GM12801 (cell line): ENCODE measurements at regions not wholly inside any gene's neighbourhood (a gene's known extent, or its start where the extent isn't known, plus 50 kb on each side); places are given as distances from the start of the nearest gene placed in this dataset.

Source experiments
- TF ChIP-seq, protein P1 (sequence below): IDR thresholded peaks from one replicate; pipeline ENCODE4 v1.5.1; 2011; ENCODE audit warnings: control low read depth; ENCODE audit not compliant: insufficient read length; ENCODE audit errors: extremely low read depth

DNA sequence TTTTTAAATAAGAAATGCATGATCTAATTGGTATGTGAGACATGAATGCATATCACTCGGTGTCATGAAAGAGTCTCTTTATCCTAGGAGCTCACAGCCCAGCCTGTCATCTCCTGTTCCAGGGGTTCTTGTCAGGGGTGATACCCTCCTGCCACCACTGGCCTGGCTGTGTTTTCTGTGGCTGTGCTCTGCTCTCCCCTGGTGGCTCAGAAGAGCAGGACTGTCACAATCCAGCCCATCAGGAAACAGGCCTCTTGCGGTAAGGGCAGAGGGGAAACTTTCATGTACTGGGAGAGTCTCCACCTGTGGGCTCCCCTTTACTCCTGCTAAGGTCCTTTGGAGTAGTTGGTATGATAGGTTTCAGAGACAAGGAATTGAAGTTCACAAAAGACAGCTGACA lies 240.2 kb upstream of the GLRA1 start:
- TF ChIP-seq, protein P1, sequence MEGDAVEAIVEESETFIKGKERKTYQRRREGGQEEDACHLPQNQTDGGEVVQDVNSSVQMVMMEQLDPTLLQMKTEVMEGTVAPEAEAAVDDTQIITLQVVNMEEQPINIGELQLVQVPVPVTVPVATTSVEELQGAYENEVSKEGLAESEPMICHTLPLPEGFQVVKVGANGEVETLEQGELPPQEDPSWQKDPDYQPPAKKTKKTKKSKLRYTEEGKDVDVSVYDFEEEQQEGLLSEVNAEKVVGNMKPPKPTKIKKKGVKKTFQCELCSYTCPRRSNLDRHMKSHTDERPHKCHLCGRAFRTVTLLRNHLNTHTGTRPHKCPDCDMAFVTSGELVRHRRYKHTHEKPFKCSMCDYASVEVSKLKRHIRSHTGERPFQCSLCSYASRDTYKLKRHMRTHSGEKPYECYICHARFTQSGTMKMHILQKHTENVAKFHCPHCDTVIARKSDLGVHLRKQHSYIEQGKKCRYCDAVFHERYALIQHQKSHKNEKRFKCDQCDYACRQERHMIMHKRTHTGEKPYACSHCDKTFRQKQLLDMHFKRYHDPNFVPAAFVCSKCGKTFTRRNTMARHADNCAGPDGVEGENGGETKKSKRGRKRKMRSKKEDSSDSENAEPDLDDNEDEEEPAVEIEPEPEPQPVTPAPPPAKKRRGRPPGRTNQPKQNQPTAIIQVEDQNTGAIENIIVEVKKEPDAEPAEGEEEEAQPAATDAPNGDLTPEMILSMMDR = no peak

DNA sequence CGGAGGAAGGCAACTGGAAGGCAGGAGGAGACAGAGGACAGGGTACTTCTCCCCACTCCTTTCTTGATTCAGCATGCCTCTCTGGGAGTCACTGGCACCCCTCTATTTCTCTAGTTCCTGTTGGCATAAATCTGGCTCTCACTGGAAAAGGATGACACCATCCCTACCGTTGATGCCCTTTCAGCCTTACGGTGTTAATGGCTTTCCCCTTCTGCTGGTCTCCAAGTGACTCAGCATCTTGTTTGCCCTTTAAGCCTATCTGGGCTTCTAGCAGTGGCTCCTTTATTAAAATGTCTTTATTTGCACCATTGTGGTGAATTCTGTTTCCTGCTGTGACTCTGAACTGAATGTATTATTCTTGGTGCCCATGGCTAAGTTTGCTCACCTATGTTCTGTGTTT lies 227.3 kb upstream of the GLRA1 start:
- TF ChIP-seq, protein P1 = no peak

DNA sequence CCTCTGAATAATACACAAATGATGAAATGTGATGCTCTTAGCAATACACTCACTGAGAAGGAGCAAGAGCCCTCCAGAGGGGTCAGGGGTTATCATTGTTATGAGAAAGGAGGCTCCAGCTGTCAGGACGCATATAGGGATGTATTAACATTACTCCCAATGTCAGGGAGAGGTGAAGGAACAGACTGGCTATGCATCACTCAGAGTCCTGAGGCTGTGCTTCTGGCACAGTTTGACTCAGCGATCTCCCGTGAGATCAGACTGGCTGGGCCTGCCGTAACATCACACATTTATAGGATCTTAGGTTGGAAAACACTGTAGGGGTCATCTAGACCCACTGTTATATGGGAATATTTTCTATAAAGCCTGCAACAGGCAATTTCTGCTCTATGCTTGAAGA lies 226.5 kb upstream of the GLRA1 start:
- TF ChIP-seq, protein P1 = no peak

DNA sequence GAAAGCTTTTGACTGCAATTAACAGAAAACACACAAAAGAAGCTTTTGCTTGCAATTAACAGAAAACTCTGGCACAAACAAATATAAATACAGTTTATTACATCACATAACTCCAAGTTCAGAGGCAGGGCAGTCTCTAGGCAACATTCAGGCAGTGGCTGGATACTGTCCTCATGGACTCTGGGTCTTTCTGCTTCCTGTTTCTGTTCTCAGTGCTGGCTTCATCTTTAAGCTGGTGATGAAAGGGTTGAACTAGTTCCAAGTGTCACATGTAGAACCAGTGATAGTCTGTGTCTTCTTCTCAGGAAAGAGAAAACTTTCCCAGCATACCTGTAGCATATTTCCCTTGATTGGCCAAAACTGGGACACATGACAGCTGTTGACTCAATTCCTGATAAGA lies 222.6 kb upstream of the GLRA1 start:
- TF ChIP-seq, protein P1 = no peak

DNA sequence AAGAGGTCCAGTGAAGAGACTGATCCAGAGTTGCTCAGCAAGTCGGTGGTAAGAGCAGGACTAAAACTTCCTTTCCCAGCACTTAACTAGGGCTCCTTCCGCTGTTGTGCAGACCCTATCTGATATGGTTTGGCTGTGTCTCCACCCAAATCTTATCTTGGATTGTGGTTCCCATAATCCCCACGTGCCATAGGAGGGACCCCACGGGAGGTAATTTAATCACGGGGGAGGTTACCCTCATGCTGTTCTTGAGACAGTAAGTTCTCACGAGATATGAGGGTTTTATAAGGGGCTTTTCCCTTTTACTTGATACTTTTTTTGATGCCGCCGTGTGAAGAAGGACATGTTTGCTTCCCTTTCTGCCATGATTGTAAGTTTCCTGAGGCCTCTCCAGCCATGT lies 221.9 kb upstream of the GLRA1 start:
- TF ChIP-seq, protein P1 = no peak

DNA sequence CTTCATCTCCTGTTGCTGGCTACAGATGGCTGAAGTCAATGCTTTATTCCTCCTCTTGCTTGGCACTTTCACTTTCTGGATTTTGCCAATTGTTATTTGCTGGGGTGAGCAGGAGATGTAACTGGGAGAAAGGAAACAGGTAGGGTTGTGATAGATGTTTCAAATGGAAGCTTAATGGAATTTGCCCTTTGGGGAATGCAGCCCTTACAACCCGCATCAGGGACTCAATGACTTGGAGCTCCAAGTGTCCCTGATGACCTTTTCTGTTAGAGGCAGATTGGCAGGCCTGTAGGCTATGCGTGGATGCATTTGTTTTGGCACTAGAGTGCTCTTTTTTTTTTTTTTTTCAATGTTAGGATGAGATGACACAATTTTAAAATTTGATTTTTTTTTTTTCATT lies 219.9 kb upstream of the GLRA1 start:
- TF ChIP-seq, protein P1 = no peak

DNA sequence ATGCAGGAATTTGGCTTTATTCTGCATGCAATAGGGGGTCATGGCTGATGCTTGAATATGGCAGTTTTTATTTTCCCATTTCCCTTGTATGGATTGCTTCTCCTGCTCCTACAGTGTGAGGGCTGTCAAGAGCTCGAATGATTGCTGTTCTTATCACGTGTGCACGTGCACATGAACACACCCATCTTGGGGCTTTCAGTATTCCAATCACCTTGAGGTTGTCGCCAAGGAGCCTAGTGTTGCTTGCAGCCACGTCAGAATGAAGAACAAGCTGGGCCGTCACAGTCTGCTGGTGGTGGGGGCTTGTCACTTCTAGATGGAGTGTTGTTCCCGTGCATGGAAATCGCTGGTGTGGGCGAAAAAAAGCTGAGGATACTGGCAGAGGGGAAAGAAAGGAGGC lies 219.4 kb upstream of the GLRA1 start:
- TF ChIP-seq, protein P1 = no peak

DNA sequence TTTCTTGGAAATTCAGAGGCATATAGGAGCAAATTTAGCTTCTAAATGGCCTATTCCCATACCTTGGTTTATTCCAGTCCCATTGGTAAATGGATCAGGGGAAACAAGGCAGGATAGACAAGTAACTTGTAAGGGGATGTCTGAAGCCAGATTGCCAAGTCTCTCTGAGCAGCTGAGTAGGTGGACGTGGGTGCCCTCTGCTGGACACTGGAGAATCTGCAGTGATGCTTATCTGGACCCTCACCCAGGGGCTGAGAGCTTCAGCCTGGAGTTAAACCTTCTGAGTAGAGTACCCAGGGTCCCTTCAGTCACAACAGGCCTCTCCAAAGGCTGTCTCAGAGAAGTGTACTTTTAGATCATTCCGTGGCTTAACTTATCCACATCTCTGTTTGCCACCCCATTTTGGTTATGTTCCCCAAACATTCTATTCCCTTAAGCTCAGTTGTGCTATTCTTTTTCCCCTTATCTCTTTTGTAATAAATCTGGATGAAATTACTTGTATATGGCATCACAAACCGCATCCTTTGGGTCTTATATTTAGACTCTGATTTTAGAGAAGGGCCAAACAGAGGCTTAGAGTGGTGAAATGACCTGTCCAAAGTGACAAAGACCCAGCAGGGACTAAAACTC lies 218.3 kb upstream of the GLRA1 start:
- TF ChIP-seq, protein P1 = peak; percentile 66
